GM12872 (cell line): ENCODE measurements at regions not wholly inside any gene's neighbourhood (a gene's known extent, or its start where the extent isn't known, plus 50 kb on each side); places are given as distances from the start of the nearest gene placed in this dataset.

Source experiments
- CTCF ChIP-seq: IDR thresholded peaks from 3 replicates; pipeline ENCODE4 v1.5.1; 2011; ENCODE audit warnings: low read depth, mild to moderate bottlenecking, low read length, moderate library complexity; ENCODE audit not compliant: insufficient read depth

DNA sequence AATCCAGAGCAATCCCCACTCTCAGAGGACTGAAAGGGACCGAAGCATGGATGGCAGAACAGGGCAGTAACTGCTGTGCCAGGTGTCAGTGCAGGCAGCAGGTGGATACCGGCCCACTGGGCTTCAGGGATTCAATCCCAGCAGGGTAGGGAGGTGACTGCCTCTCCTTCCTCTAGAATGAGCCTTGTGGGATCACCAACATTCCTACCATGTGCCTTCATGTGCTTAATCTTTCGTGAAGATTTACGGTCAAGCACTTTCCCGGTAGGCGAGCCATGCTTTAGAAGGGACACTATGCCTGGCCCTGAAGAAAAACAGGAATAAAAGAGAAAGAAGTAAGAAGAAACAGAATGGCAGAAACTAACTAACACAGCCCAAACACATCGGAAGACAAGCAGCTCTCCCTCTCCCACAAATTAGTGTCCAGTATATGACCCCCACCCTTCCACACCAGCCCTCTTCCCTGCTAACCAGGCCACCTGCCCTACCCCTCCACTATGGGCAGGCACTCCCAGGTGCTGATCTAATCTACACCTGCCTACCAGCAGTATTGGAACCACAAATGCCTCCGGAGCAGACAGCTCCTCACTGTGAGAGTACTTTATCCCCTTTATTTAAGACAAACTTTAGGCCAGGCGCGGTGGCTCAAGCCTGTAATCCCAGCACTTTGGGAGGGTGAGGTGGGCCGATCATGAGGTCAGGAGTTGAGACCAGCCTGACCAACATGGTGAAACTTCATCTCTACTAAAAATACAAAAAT is 162.5 kb downstream of the NUFIP1 start:
- TF ChIP-seq CTCF: no peak

GRCh38 chr13:44825953-44826352 is 163.3 kb downstream of the NUFIP1 start:
- no peak for TF ChIP-seq CTCF

DNA sequence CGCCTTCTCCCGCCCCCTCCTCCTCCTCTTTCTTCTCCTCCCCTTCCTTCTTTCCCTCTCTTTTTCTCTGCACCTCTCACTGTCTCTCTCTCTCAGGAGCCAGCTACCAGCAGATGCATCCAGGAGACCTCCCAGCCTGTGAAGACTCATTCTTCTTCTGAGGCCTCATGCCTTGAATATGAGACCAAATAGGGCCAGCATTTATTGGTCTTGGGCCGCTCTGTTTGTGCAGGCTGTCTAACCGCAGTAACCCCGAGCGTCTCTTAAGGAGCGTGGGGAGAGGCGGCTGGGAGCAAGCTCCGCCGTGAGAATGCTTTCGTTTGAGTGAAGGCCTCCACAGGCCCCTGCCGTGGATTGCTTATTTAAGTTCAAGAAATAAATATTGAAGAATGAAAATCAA is 167.0 kb downstream of the NUFIP1 start:
- no peak for TF ChIP-seq CTCF

GRCh38 chr13:44819772-44820171 is 169.5 kb downstream of the NUFIP1 start:
- TF ChIP-seq CTCF: no peak

GRCh38 chr13:44819245-44819644 is 170.0 kb downstream of the NUFIP1 start:
- TF ChIP-seq CTCF: no peak

DNA sequence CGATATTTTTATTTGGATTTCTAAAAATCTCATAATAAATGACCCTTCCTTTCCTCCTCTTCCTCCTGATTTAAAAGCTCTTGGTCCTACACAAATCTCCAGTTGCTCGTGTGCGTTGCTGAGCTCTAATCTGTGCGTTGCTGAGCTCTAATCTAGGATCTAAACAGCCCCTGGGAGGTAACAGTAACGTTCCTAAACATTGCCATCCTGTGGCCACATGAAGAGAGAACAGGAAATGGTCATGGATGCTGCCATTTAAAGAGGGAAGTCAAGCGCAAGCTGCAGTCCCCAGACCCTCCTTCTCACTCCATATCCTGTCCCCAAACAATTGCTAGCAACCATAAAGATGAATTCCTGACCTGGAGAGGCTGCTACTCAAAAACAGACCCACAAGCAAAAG is 170.8 kb downstream of the NUFIP1 start:
- no peak for TF ChIP-seq CTCF

DNA sequence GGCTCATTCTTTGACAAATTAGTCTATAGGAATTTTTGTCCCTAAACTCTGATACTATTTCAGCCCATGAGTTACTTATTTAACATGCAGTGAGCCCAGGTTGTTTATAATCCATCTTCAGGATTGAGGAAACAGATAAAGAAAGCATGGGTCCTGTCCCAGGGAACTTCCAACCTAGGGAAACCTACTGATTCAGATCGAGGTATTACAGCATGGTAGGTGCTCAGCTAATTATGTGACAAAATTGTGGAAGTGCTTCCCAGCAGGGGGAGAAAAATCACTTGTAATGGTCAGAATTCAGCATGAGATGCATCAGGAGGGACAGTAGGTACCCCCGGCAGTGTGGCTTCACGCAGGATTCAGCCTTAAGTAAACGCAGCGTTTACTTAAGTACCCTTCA is 171.3 kb downstream of the NUFIP1 start:
- TF ChIP-seq CTCF: no peak
